ENCODE measurements at regions not wholly inside any gene's neighbourhood (a gene's known extent, or its start where the extent isn't known, plus 50 kb on each side); places are given as distances from the start of the nearest gene placed in this dataset.
"Not testable (repeated sequence)": the region's sequence is repeated elsewhere in the genome, so short reads cannot be mapped to it uniquely, and the experiment has no call there.

DNA sequence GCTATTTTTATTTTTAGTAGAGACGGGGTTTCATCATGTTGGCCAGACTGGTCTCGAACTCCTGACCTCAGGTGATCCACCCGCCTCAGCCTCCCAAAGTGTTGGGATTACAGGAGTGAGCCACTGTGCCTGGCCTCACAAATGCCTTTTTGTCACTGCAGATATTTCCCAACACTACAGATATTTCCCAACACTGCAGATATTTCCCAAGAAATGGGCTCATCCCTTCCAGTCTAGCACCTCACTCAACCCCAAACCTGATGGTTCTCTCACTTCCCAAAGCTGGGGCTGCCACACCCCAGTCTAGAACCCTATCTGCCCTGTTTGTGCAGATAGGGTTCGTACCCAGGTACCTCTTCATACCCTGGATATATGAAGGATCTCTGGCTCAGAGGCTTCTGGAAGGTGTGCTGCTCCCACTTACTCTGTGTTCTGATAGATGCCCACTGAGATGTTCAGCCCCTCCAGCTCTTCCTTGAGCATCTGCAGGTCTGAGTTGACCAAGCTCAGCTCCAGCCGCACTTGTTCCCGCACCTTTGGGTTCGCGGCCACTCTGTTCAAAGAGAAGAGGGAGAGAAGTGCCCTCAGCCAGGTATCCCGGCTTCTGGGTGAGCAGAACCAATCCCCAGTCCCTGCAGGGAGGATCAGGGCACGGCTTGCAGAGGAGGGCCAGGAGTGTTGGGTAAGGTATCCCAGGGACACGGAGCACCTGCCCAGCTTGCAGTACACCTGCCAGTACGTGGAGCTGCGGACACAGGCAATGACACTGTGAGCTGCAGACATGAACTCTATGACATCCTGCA lies 265.1 kb downstream of the GOLGA6L6 start:
- H3K27ac ChIP-seq, H3K4me3 ChIP-seq: not testable (repeated sequence)

DNA sequence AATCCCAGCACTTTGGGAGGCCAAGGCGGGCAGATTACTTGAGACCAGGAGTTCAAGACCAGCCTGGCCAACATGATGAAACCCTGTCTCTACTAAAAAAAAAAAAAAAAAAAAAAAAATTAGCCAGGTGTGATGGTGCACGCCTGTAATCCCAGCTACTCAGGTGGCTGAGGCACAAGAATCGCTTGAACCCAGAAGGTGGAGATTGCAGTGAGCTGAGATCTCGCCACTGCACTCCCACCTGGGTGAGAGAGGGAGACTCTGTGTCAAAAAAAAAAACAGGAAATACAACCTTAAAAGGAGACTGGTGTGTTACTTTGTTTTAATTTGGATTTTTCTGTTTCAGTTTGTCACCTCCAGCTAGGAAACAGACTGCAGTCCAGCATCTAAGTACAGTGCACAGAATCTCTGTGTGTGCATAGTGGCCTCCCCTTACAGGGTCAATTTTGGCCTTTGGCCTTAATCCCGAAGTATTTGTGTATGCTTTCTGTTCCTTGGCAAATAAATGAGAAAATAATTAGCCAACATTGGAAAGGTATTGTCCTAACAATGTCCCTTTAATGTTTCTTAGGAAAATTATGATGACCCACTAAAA lies 266.1 kb downstream of the GOLGA6L6 start:
- H3K4me3 ChIP-seq, H3K27ac ChIP-seq: not testable (repeated sequence)

DNA sequence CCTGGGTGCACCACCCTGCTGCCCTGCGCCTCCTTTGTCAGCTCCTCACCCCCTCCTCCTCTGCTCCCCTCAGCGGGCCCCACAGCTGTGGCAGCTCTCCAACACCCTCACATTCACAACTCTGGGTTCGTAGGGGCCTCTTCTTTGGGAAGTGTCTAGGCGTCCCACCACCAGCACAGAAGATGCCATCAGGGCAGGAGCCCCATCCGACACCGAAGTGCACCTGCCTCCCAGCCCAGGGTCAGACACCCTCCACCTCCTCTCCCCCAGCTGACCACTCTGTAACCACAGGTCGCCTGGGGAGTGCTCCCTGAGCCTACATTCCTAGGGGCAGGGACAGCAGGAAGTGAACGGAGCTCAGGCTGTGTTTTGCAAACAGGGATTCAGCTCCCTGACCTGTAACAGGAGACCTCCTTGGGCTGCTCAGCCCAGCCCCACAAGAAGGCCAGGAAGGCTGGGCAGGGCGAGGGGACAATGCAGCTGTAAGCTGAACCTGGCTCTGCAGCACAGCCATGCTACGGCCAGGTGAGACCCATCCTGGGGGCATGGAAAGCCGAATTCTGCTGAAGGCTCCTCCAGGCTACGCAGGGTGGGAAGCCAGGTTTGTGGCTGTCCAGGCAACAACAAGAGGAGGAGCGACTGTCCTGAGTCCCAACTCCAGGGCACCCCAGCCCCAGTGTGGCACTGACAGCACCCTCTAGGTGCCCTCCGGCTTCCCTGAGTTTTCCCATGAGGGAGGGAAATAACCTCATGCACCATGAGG lies 269.0 kb downstream of the GOLGA6L6 start:
- Histone ChIP-seq H3K27ac (no peak overlapping the region), H3K4me3 (no peak overlapping the region)

DNA sequence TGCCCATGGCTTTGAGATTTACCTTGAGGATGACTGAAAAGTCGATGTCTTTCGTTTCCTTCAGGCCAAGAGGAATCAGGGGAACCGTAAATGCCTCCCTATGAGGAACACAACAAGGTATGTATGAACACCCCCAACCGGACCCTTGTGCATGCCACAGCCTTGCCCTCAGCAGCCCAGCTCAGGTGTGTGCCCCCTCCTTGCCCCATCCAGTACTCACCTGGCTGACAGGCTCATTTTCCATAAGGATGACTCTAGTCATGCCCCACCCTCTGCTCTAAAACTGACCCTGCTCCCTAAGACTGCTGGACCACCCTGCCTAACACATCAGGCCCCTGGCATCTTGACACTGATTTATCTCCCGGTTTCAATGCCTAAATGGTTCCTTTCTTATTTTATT lies 270.0 kb downstream of the GOLGA6L6 start:
- Histone ChIP-seq H3K4me3 (no peak overlapping the region), H3K27ac (no peak overlapping the region)

DNA sequence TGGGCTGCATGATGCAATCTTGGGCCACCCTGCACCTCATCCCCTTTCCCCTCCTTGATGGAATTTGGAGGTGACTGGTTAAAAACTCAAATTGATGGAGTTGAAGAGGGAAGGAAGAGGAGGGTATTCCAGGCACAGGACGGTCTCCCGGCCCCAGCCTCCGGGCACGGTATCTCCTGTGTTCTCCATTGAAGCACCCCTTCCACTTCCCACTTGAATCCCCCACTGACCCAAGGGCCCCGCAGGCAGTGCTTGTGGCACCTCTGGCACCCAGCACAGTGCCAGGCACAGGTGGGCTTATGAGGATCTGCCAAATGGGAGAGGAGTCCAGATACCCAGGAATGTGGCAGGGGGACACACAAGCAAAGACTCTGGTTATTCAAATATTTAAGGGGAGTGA lies 271.6 kb downstream of the GOLGA6L6 start:
- H3K27ac ChIP-seq, H3K4me3 ChIP-seq: not testable (repeated sequence)

DNA sequence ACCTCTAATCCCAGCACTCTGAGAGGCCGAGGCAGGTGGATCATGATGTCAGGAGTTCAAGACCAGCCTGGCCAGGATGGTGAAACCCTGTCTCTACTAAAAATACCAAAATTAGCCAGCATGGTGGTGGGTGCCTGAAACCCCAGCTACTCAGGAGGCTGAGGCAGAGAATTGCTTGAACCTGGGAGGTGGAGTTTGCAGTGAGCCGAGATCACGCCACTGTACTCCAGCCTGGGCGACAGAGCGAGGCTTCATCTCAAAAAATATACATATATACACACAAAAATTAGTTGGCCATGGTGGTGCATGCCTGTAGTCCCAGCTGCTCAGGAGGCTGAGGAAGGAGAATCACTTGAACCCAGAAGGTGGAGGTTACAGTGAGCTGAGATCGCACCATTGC lies 273.6 kb downstream of the GOLGA6L6 start:
- H3K4me3 ChIP-seq, H3K27ac ChIP-seq: not testable (repeated sequence)

DNA sequence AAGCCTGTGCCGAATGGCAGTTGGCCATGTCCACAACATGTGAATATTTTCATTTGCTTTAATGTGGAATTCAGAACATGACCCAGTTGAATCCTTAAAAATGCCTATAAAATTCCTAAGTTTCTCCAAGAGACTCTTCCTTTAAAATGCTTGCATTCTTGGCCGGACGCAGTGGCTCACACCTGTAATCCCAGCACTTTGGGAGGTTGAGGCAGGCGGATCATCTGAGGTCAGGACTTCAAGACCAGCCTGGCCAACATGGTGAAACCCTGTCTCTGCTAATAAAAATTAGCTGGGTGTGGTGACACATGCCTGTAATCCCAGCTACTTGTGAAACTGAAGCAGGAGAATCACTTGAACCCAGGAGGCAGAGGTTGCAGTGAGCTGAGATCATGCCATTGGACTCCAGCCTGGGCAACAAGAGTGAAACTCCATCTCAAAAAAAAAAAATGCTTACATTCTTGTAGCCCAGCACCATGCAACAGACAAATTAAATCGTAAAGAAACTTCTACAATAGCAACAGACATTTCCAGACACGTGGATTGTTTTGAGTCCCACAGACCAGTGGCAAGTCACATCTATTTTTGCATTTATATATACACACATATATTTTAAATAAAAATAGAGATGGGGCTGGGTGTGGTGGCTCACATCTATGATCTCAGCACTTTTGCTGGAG lies 274.4 kb downstream of the GOLGA6L6 start:
- not testable (repeated sequence) for H3K4me3 ChIP-seq, H3K27ac ChIP-seq

DNA sequence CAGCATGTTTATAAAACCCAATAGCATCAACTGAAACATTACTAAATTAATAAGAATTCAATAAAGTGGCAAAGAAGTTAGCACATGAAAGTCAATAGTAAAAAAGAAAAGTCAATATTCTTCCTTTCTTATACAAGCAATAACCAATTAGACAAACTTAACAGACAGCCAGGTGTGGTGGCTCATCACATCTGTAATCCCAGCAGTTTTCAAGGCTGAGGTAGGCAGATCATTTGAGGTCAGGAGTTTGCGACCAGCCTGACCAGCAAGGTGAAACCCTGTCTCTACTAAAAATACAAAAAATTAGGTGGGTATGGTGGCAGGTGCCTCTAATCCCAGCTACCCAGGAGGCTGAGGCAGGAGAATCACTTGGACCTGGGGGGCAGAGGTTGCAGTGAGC lies 275.9 kb downstream of the GOLGA6L6 start:
- H3K27ac ChIP-seq, H3K4me3 ChIP-seq: not testable (repeated sequence)

DNA sequence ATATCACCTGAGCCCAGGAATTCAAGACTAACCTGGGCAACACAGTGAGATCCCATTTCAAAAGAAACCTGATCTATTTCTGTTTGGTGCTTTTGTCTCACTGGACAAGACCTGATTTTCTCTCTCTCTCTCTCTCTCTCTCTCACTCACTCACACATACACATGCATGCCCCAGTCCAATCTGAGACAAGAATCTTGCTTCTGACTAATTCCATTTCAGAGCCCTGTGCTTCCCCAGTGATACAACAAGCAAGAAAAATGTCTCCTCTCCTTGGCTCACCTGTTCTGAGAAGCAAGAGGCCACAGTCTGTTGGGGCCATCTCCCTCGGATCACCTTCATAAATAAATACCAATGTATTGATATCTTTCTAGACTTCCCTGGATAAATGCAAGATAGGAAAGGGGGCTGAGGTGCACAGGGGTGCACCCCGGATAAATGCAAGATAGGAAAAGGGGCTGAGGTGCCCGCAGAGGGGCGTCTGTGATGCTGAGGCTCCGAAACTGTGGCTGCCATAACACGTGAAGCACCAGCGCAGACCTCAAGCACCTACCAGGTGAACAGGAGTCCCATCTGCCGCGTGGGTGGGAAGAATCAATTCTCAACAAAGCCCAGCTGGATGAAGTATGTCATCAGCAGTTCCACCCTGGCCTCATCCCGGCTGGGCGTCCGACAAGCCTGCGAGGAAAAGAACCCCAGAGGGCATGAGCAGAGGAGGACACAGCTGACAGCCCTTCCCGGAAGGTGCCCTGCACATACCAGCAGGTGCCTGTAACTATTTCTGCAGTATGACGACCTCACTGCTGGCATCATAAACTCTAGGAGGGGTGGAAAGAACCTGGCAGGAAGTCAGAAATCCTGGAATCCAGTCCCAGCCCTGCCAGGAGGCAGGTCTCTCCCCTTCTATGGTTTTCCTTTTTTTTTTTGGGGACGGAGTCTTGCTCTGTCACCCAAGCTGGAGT lies 280.0 kb downstream of the GOLGA6L6 start:
- not testable (repeated sequence) for H3K27ac ChIP-seq, H3K4me3 ChIP-seq

DNA sequence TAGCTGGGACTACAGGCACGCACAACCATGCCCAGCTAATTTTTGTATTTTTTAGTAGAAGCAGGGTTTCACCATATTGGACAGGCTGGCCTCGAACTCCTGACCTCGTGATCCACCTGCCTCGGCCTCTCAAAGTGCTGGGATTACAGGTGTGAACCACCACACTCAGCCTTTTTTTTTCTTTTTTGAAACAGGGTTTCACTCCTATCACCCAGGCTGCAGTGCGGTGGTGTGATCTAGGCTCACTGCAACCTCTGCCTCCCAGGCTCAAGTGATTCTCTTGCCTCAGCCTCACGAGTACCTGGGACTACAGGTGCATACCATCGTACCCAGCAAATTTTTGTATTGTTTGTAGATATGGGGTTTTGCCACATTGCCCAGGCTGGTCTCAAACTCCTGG lies 280.9 kb downstream of the GOLGA6L6 start:
- H3K4me3 ChIP-seq, H3K27ac ChIP-seq: not testable (repeated sequence)

DNA sequence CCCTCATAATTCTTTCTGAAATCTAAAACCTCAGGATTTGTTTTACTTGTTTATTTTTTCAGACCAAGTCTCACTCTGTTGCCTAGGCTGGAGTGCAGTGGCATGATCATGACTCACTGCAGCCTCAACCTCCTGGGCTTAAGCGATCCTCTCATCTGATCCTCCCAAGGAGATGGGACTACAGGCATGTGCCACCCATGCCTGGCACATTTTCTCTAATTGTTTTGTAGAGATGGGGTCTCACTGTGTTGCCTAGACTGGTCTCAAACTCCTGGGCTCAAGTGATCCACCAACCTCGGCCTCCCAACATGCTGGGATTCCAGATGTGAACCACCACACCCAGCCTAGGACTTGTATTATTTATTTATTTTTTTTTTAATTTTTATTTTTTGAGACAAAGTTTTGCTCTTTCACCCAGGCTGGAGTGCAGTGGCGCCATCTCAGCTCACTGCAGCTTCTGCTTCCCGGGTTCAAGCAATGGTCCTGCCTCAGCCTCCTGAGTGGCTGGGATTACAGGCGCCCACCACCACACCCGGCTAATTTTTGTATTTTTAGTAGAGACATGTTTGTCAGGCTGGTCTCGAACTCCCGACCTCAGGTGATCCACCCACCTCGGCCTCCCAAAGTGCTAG lies 281.9 kb downstream of the GOLGA6L6 start:
- H3K27ac ChIP-seq = not testable (repeated sequence)

DNA sequence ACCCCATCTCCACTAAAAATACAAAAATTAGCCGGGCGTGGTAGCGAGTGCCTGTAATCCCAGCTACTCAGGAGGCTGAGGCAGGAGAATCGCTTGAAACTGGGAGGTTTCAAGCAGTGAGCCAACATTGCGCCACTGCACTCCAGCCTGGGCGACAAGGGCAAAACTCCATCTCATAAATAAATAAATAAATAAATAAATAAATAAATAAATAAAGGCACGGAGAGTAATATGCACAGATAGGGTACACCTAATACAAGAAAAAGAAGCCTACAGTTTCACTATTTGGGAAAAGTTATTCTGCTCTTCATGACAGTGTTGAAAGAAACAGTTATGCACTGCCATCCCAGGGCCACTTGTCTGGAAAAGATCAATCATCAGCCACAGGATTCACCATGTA lies 285.2 kb downstream of the GOLGA6L6 start:
- not testable (repeated sequence) for H3K27ac ChIP-seq

More for the DNA sequence above, 281.9 kb downstream of the GOLGA6L6 start:
- not testable (repeated sequence) for H3K4me3 ChIP-seq

DNA sequence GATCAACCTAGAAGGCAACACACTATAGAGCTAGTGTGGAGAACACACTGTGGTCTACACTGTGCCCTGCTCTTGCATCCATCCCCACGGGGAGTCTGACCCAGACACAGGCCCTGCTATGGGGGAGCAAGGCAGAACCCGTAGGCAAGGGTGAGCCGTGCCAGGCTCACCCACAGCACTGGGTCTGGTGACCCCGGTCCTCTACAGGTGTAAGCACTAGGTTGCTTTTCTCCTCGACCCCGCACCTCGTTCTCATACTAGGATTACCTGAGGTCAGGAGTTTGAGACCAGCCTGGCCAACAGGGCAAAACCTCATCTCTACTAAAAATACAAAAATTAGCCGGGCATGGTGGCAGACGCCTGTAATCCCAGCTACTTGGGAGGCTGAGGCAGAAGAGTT lies 286.0 kb downstream of the GOLGA6L6 start:
- not testable (repeated sequence) for H3K27ac ChIP-seq

More for the DNA sequence above, 285.2 kb downstream of the GOLGA6L6 start:
- not testable (repeated sequence) for H3K4me3 ChIP-seq

DNA sequence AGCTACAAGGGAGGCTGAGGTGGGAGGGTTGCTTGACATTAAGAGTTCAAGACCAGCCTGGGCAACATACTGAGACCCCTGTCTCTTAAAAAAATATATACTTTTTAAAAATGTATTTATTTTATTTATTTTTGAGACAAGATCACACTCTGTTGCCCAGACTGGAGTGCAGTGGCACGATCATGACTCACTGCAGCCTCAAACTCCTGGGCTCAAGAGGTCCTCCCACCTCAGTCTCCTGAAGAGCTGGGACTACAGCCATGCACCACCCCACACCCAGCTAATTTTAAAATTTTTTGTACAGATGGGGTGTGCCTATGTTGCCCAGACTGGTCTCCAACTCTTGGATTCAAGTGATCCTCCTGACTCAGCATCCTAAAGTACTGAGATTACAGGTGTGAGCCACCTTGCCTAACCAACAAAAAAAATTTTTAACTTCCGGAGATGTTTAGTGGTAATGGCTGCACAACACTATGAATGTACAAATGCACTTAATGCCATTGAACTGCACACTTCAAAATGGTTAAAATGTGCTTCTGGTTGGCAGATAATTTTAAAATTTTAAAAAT lies 288.5 kb downstream of the GOLGA6L6 start:
- not testable (repeated sequence) for H3K4me3 ChIP-seq, H3K27ac ChIP-seq

More for the DNA sequence above, 286.0 kb downstream of the GOLGA6L6 start:
- not testable (repeated sequence) for H3K4me3 ChIP-seq

DNA sequence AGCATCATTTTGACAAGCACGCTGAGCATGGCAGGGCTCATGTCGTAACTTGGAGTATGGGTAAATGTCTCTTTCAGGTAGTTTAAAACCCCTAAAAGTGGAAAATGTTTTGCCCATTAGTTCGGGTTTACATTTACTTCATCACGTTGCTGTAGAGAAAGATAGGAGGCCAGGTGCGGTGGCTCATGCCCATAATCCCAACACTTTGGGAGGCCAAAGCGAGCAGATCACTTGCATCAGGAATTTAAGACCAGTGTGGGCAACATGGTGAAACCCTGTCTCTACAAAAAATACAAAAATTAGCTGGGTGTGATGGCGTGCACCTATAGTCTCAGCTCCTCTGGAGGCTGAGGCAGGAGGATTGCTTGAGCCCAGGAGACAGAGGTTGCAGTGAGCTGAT lies 289.6 kb downstream of the GOLGA6L6 start:
- not testable (repeated sequence) for H3K4me3 ChIP-seq, H3K27ac ChIP-seq

DNA sequence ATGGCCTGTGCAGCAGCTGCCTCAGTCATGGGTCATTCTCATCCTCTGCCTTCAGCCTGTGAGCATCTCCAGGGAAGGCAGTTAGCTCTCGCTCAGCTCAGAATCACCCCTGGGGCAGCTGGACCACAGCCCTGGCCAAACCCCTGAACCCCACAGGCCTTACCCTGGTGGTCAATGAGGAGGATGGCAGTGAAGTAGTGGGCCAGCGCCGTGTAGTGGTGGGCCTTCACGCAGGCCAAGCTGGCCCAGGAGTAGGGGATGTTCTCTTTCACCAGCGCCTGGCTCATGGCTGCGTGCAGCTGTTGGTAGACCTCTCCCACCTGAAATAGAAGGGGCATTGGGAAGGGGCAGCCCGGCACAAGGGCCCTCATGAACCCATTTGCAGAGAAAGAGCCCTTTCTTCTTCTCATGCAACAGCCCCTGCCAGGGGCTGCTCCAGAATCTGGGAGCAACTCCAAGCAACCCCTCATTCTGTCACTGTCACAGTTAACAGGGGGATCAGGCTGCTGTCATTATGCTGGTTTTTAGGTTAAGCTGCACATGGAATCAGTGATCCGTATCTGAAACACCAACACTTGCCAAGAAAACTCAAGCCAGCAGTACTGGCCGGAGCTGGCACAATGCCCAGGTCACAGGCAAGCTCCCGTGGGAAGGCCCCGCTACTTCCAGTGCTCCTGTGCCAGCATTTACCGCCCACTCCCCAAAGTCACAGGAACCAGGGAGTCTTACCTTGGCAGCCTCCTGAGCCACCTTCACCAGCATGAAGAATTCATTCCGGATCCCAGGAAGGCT lies 290.2 kb downstream of the GOLGA6L6 start:
- not testable (repeated sequence) for H3K4me3 ChIP-seq, H3K27ac ChIP-seq

DNA sequence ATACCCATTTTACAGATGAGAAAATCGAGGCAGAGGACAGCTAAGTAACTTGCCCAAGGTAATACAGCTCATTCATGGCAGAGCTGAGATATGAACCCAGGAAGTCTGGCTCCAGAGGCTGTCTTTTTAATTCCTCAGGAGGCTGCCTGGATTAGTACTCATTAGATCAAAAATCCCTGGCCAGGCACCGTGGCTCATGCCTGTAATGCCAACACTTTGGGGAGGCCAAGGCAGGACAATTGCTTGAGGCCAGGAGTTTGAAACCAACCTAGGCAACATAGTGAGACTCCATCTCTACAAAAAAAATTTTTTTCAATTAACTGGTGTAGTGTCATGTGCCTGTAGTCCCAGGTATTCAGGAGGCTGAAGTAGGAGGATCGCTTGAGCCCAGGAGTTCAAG lies 291.4 kb downstream of the GOLGA6L6 start:
- not testable (repeated sequence) for H3K4me3 ChIP-seq

DNA sequence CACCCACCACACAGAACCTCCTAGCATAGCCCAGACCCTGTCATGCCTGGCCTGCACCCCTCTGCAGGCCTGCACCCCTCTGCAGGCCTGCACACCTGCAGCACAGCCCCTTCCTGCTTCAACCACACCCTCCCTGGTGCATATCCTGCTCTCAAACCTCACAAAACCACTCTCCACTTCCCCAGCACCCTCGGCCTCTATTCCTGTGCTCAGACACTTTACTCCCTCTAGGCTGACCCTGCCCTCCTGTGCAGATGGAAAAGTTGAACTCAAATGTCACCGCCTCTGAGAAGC lies 292.0 kb downstream of the GOLGA6L6 start:
- H3K4me3 ChIP-seq, H3K27ac ChIP-seq: not testable (repeated sequence)

More for the DNA sequence above, 291.4 kb downstream of the GOLGA6L6 start:
- not testable (repeated sequence) for H3K27ac ChIP-seq
